GM23248 (cell line): ENCODE measurements at regions not wholly inside any gene's neighbourhood (a gene's known extent, or its start where the extent isn't known, plus 50 kb on each side); places are given as distances from the start of the nearest gene placed in this dataset.

Experiments used
- EZH2 ChIP-seq: fragments of 200-600 bp; sonication (generic); IDR thresholded peaks from 2 replicates; pipeline ENCODE4 v1.6.1; 2018; ENCODE audit warnings: antibody characterized with exemption, mild to moderate bottlenecking; ENCODE audit not compliant: insufficient read depth, poor library complexity, severe bottlenecking
- EZH2phosphoT487 ChIP-seq: fragments of 200-600 bp; sonication (generic); IDR thresholded peaks from 2 replicates; pipeline ENCODE4 v1.6.1; 2018; ENCODE audit warnings: antibody characterized with exemption, moderate library complexity, mild to moderate bottlenecking, low read depth; ENCODE audit not compliant: insufficient read depth

DNA sequence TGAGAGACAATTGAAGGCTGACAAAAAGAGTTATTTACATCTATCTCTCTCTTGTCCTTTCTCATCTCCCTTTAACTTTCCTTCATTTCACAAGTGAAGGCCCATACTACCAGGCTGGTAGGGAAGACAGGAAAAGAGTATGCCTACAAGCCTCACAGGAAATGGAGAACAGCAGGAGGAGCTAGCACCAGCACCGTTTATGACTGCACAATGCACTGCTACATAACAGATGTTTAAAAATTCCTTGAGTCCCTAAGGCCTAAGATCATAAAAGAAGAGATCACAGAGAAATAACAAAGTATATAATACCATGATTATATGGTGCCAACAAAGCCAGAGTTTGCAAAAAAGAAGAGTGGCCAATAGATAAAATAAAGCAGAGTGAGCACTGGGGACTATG lies 194.8 kb downstream of the UNC5CL start:
- TF ChIP-seq EZH2 (no peak), EZH2phosphoT487 (no peak)
